Neural progenitor cell (in vitro differentiated cells): ENCODE measurements at regions not wholly inside any gene's neighbourhood (a gene's known extent, or its start where the extent isn't known, plus 50 kb on each side); places are given as distances from the start of the nearest gene placed in this dataset.

Experiments
- CTCF ChIP-seq: fragments of 200-600 bp; sonication (generic); IDR thresholded peaks from 2 replicates; pipeline ENCODE4 v1.5.1; 2017; ENCODE audit warnings: antibody characterized with exemption, mild to moderate bottlenecking
- EZH2phosphoT487 ChIP-seq: fragments of 200-600 bp; sonication (generic); IDR thresholded peaks from 2 replicates; pipeline ENCODE4 v1.6.1; 2017; ENCODE audit warnings: antibody characterized with exemption

GRCh38 chr3:24937780-24938179, 443.1 kb upstream of the THRB start:
- TF ChIP-seq CTCF (no peak), EZH2phosphoT487 (no peak)
